OCI-LY7 (cell line): ENCODE measurements at regions not wholly inside any gene's neighbourhood (a gene's known extent, or its start where the extent isn't known, plus 50 kb on each side); places are given as distances from the start of the nearest gene placed in this dataset.

Source experiments
- CTCF ChIP-seq: fragments of 200-600 bp; sonication (generic); conservative IDR thresholded peaks from 2 replicates; pipeline ENCODE4 v1.5.1; 2014; ENCODE audit warnings: mild to moderate bottlenecking, antibody characterized with exemption, low read length, moderate library complexity, mixed read lengths
- EZH2phosphoT487 ChIP-seq: fragments of 200-600 bp; sonication (generic); IDR thresholded peaks from 2 replicates; pipeline ENCODE4 v1.6.1; 2018; ENCODE audit warnings: low read depth, borderline replicate concordance, mild to moderate bottlenecking, mixed run types, antibody characterized with exemption, low read length, moderate library complexity, mixed read lengths

- no peak for TF ChIP-seq CTCF
- no peak for TF ChIP-seq EZH2phosphoT487
Measured at GRCh38 chrX:1138476-1139184, 73.8 kb downstream of the CRLF2 start.
